GM12891 (cell line): ENCODE measurements at regions not wholly inside any gene's neighbourhood (a gene's known extent, or its start where the extent isn't known, plus 50 kb on each side); places are given as distances from the start of the nearest gene placed in this dataset.

Experiments used
- DNase-seq: peaks from one replicate; pipeline ENCODE4 v3.0.0; 2011; ENCODE audit warnings: low spot score; ENCODE audit not compliant: insufficient read length
- FAIRE-seq: peaks from 2 replicates; lab custom pipeline; 2011; peaks lifted over from hg19 to GRCh38; lab: Jason Lieb, UNC
- PAX5 ChIP-seq: IDR thresholded peaks from 2 replicates; pipeline ENCODE4 v1.6.1; 2011; ENCODE audit warnings: low read length, moderate library complexity, mild to moderate bottlenecking; ENCODE audit not compliant: insufficient read depth, severe bottlenecking
- POLR2A ChIP-seq: IDR thresholded peaks from 2 replicates; pipeline ENCODE4 v1.6.1; 2011; ENCODE audit warnings: low read depth, low read length, control low read depth
- POLR2AphosphoS5 ChIP-seq: IDR thresholded peaks from 2 replicates; pipeline ENCODE4 v1.6.1; 2011; ENCODE audit warnings: low read depth, low read length, control low read depth
- POU2F2 ChIP-seq: IDR thresholded peaks from 2 replicates; pipeline ENCODE4 v1.6.1; 2011; ENCODE audit warnings: low read depth, mild to moderate bottlenecking, control low read depth, low read length, moderate library complexity
- SPI1 ChIP-seq: IDR thresholded peaks from 2 replicates; pipeline ENCODE4 v1.6.1; 2011; ENCODE audit warnings: low read depth, low read length, control low read depth
- TAF1 ChIP-seq: IDR thresholded peaks from 2 replicates; pipeline ENCODE4 v1.6.1; 2011; ENCODE audit warnings: low read depth, low read length, control low read depth

DNA sequence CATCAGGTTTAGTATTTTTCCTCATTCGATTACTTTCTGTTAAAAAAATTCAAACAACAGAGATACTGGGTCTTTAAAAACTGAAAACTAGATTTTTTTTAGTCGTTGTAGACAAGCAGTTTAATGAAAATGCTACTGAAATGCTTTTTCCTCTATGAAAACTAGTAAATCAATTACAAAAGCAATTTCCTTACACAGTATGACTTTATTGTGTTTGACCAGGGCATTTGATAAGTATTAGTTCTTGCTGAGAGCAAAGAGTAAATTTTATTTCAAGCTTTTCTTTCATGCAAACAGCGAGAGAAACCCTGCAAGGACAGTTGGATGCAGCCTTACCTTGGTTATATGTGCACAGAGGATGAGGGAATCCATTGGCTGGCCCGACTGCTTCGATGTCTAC is 308.5 kb downstream of the MAT2B start:
- TF ChIP-seq SPI1 = no peak
- no peak for TF ChIP-seq POU2F2
- TF ChIP-seq POLR2AphosphoS5 = no peak
- TF ChIP-seq POLR2A = no peak
- no peak for TF ChIP-seq TAF1
- DNase-seq (no peak), FAIRE-seq (no peak)

DNA sequence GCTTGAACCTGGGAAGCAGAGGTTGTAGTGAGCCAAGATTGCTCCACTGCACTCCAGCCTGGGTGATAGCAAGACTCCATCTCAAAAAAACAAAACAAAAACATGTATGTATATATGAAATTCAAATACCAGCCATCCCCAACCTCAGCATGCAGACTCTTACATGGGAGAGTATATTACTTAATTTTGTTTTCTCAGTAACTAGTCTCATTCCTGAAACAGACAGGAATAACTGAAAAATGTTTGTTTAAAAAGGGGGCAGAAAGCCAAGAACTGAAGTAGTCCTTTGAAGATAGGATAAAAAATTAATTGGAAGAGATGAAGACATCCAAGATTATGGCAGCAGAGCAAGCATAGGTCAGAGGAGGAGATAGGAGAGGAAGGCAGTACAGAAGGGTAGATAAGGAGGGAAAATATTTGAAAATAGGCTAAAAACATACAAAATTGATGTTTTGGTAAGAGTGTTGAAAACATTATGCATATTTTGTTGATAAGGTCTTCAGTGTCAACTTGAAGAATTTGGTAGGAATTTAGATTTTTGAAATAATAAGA is 309.9 kb downstream of the MAT2B start:
- TF ChIP-seq TAF1 (no peak), SPI1 (no peak), POLR2A (no peak), PAX5 (no peak), POU2F2 (no peak), POLR2AphosphoS5 (no peak)
- FAIRE-seq (no peak), DNase-seq (no peak)

DNA sequence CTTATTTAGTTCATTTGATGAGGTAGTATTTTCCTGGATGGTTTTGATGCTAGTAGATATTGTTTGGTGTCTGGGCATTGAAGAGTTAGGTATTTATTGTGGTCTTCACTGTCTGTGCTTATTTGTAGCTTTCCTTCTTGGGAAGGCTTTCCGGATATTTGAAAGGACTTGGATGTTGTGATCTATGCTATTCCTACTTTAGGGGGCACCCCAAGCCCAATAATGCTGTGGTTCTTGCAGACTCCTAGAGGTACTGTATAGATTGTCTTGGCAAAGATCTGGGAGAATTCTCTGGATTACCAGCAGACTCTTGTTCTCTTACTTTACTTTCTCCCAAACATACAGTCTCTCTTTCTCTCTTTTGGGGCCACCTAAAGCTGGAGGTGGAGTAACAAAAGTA is 315.7 kb downstream of the MAT2B start:
- no peak for FAIRE-seq

DNA sequence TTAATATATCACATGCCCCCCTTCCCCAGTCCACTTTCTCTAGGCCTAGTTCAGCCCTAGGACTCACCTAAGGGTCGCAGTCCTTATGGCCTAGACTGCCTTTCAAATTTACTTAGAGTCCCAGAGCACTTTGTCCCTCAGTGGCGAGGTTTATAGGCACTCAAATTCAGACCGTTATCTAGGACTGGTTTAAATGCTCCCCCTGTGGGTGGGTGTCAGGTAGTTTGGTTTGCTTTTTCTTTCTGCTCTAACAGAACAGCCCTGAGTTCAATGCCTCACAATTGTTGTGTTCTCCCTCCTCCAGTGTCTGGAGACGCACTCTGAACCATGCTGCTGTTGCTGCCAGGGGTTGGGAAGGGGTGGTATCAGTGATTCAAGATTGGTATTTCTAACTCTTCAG is 317.1 kb downstream of the MAT2B start:
- DNase-seq (no peak), FAIRE-seq (no peak)
- TF ChIP-seq POU2F2 = no peak
- TF ChIP-seq PAX5 = no peak

More for the DNA sequence above, 315.7 kb downstream of the MAT2B start:
- no peak for DNase-seq
- no peak for TF ChIP-seq TAF1
- TF ChIP-seq POLR2A = no peak
- TF ChIP-seq POU2F2 = no peak
- TF ChIP-seq SPI1 = no peak
- no peak for TF ChIP-seq PAX5
- no peak for TF ChIP-seq POLR2AphosphoS5

DNA sequence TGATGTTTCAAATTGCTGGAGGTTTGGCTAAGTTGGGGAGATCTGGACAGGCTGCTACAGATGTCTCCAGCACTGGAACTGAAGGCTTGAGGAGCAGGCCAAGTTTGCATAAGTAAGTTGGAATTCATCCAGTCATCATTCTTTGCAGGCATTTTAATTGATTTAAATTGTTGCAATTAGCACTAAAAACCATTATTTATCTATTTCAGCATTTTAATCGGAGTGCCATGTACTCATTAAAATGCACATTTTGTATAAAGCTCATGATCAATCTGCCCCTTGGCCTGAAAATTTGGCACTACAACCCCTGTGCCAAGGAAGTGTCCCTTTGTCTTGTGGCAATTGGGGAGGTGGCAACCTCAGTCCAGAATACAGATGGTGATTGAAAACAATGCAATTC is 320.2 kb downstream of the MAT2B start:
- FAIRE-seq (no peak), DNase-seq (no peak)
- no peak for TF ChIP-seq POLR2A
- TF ChIP-seq POU2F2 = no peak
- TF ChIP-seq TAF1 = no peak
- no peak for TF ChIP-seq PAX5
- no peak for TF ChIP-seq SPI1
- no peak for TF ChIP-seq POLR2AphosphoS5

DNA sequence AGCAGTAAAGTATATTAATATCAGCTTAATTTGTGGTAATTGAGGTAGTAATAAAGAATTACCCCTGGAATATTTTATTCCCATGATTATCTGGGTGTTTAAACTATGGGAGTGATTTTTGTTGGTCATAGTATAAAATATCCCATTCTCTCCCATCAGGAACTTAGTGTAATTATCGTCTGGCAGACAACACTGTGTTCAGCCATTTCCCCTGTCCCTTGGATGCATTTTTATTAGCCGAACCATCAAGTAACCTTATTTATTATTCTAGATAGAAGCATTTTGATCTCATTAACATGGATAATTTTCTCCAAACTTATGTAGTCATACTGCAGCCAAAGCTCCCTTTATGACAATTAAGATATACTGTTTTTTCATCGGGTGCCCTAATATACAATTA is 320.8 kb downstream of the MAT2B start:
- FAIRE-seq = no peak
- DNase-seq = no peak
- TF ChIP-seq PAX5 = no peak
- TF ChIP-seq POLR2A = no peak
- TF ChIP-seq POU2F2 = no peak
- TF ChIP-seq TAF1 = no peak
- no peak for TF ChIP-seq POLR2AphosphoS5
- no peak for TF ChIP-seq SPI1

DNA sequence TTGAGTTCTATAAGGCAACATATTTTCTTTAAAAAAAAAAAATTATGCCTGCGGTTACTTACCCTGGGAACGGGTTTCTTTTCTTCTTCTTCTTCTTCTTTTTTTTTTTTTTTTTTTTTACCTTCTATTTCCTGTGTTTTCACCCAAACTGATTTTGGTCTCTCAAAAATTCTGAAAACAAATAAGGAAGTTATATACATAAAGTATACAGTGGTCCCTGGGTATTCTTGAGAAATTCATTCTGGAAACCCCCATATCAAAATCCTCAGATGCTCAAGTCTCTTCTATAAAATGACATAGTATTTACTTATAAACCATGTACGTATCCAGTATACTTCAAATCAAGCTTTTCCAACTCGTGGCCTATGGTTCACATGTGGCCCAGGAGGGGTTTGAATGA is 326.7 kb downstream of the MAT2B start:
- TF ChIP-seq PAX5 (no peak), POU2F2 (no peak), TAF1 (no peak), SPI1 (no peak), POLR2A (no peak), POLR2AphosphoS5 (no peak)
- no peak for FAIRE-seq
- no peak for DNase-seq

DNA sequence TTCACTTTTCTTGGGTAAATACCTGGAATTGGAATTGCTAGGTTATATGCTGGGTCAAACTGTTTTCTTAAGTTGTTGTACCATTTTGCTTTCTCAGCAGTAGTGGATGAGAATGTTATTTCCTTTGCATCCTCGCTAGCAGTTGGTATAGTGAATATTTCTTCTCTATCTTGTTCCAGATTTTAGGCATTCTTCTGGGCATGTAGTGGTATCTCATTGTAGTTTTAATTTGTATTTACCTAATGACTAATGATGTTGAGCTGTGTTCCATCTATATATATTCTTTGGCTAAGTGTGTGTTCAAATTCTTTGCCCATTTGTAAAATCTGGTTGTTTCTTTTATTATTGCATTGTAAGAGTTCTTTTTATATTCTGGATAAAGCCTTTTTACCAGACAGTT is 333.3 kb downstream of the MAT2B start:
- DNase-seq (no peak), FAIRE-seq (no peak)
- TF ChIP-seq TAF1 = no peak
- TF ChIP-seq POLR2AphosphoS5 = no peak

DNA sequence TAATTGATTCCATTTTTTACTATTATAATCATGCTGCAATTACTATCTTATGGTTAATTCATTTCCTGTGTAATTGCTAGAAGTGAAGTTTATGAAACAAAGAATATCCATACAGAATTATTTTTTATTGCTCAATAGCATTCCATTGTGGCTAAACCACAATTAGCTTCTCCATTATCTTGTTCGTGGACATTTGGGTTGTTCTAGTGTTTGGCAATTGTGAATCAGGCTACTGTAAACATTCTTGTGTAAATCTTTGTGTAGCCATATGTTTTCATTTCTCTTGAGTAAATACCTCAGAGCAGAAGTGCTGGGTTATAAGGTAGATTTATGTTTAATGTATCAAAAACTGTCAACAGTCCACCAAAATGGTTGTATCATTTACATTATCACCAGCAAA is 341.1 kb downstream of the MAT2B start:
- TF ChIP-seq TAF1 = no peak
- no peak for TF ChIP-seq POU2F2
- TF ChIP-seq SPI1 = no peak
- no peak for TF ChIP-seq PAX5
- no peak for TF ChIP-seq POLR2AphosphoS5
- TF ChIP-seq POLR2A = no peak
- FAIRE-seq (no peak), DNase-seq (no peak)

DNA sequence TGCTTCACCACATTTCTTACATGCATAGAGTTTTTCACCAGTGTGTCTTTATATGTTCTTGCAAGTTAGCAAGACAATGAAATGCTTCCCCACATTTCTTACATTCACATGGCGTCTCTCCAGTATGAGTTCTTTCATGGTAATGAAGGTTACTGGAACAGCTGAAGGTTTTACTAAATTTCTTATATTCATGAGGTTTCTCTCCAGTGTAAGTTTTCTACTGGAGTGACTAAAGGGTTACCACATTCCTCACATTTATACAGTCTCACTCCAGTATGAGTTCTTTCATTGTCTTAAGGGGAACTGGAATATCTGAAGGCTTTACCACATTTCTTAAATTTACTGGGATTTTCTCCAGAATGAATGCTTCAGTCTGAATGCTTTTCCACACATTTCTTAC is 350.3 kb downstream of the MAT2B start:
- TF ChIP-seq POU2F2 (no peak), POLR2A (no peak), TAF1 (no peak), POLR2AphosphoS5 (no peak), PAX5 (no peak), SPI1 (no peak)

DNA sequence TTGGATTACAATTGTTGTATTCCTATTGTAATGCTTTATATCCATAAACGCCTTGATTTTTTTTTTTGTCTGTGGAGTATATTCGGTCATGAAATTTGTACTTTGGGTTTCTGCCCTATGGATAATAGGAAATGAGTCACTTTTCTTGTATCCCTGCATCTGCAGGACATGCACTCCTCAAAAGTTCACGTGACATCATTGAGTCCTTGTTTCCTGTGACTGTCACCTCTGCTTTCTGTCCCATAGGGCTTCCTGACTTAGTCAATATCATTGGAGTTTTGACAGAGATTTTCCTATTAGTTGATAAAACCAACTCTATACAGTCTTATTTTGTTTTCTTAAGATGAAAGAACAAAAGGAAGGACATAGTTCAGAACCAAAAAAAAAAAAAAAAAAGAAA is 356.3 kb downstream of the MAT2B start:
- DNase-seq (no peak), FAIRE-seq (no peak)
- no peak for TF ChIP-seq POLR2AphosphoS5
- TF ChIP-seq TAF1 = no peak
- no peak for TF ChIP-seq POLR2A
- TF ChIP-seq SPI1 = no peak
- TF ChIP-seq POU2F2 = no peak
- no peak for TF ChIP-seq PAX5

More for the DNA sequence above, 350.3 kb downstream of the MAT2B start:
- no peak for DNase-seq
- no peak for FAIRE-seq
